ENCODE measurements at regions not wholly inside any gene's neighbourhood (a gene's known extent, or its start where the extent isn't known, plus 50 kb on each side); places are given as distances from the start of the nearest gene placed in this dataset.
A peak's percentile ranks its signal among the peaks of the same experiment; 100 is the strongest.

GRCh38 chr17:34858591-34859565 is 102.4 kb downstream of the CCT6B start:
- no peak overlapping the region for H3K4me3 ChIP-seq (ENCODE audit: low read length)
- DNase-seq (ENCODE audit: low read depth) = no peak
- no peak for TF ChIP-seq CTCF (conservative IDR thresholded peaks at IDR 0.05; ENCODE audit: low read length)

- TF ChIP-seq CTCF (conservative IDR thresholded peaks at IDR 0.05; ENCODE audit: low read length) = no peak
- DNase-seq (ENCODE audit: low read depth) = no peak
- no peak overlapping the region for H3K4me3 ChIP-seq (ENCODE audit: low read length)
Measured at GRCh38 chr17:34853924-34854323, 107.3 kb downstream of the CCT6B start.

GRCh38 chr17:34852614-34853013 is 108.6 kb downstream of the CCT6B start:
- no peak for TF ChIP-seq CTCF (conservative IDR thresholded peaks at IDR 0.05; ENCODE audit: low read length)
- H3K4me3 ChIP-seq (ENCODE audit: low read length) = no peak overlapping the region
- DNase-seq (ENCODE audit: low read depth) = no peak

GRCh38 chr17:34851961-34852540 is 109.2 kb downstream of the CCT6B start:
- no peak for TF ChIP-seq CTCF (conservative IDR thresholded peaks at IDR 0.05; ENCODE audit: low read length)

GRCh38 chr17:34850964-34851363 is 110.3 kb downstream of the CCT6B start:
- H3K4me3 ChIP-seq (ENCODE audit: low read length) = no peak overlapping the region
- no peak for TF ChIP-seq CTCF (conservative IDR thresholded peaks at IDR 0.05; ENCODE audit: low read length)
- no peak for DNase-seq (ENCODE audit: low read depth)

More at GRCh38 chr17:34851961-34852540, 109.2 kb downstream of the CCT6B start:
- no peak overlapping the region for H3K4me3 ChIP-seq (ENCODE audit: low read length)
- no peak for DNase-seq (ENCODE audit: low read depth)

- no peak for TF ChIP-seq CTCF (conservative IDR thresholded peaks at IDR 0.05; ENCODE audit: low read length)
- no peak overlapping the region for H3K4me3 ChIP-seq (ENCODE audit: low read length)
- DNase-seq (ENCODE audit: low read depth) = peak; percentile 11
Measured at GRCh38 chr17:34850023-34850422, 111.2 kb downstream of the CCT6B start.

- no peak for DNase-seq (ENCODE audit: low read depth)
- no peak for TF ChIP-seq CTCF (conservative IDR thresholded peaks at IDR 0.05; ENCODE audit: low read length)
Measured at GRCh38 chr17:34847938-34848337, 113.3 kb downstream of the CCT6B start.

More at GRCh38 chr17:34847938-34848337, 113.3 kb downstream of the CCT6B start:
- no peak overlapping the region for H3K4me3 ChIP-seq (ENCODE audit: low read length)

All from AG10803 (cell line).